ENCODE measurements at regions not wholly inside any gene's neighbourhood (a gene's known extent, or its start where the extent isn't known, plus 50 kb on each side); places are given as distances from the start of the nearest gene placed in this dataset.

GRCh38 chr3:109563149-109563548 lies 225.8 kb upstream of the DPPA4 start:
- Histone ChIP-seq H3K36me3 (no peaks in the 10 kb centered on the region), H3K4me1 (no peaks in the 10 kb centered on the region), H3K27ac (no peak overlapping the region), H3K4me3 (no peak overlapping the region), H3K9me3 (no peaks in the 10 kb centered on the region), H3K27me3 (no peaks in the 10 kb centered on the region)
- TF ChIP-seq, protein P1, sequence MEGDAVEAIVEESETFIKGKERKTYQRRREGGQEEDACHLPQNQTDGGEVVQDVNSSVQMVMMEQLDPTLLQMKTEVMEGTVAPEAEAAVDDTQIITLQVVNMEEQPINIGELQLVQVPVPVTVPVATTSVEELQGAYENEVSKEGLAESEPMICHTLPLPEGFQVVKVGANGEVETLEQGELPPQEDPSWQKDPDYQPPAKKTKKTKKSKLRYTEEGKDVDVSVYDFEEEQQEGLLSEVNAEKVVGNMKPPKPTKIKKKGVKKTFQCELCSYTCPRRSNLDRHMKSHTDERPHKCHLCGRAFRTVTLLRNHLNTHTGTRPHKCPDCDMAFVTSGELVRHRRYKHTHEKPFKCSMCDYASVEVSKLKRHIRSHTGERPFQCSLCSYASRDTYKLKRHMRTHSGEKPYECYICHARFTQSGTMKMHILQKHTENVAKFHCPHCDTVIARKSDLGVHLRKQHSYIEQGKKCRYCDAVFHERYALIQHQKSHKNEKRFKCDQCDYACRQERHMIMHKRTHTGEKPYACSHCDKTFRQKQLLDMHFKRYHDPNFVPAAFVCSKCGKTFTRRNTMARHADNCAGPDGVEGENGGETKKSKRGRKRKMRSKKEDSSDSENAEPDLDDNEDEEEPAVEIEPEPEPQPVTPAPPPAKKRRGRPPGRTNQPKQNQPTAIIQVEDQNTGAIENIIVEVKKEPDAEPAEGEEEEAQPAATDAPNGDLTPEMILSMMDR (IDR thresholded peaks at IDR 0.05): no peak
- ATAC-seq: no peak
- intact Hi-C loops (cut with DNase I): no loop called here
- DNase-seq: no peak

GRCh38 chr3:109569135-109569846 lies 231.9 kb upstream of the DPPA4 start:
- no peaks in the 10 kb centered on the region for H3K9me3 ChIP-seq
- no peaks in the 10 kb centered on the region for H3K36me3 ChIP-seq
- no peak overlapping the region for H3K27ac ChIP-seq
- intact Hi-C loops (cut with DNase I): no loop called here
- no peaks in the 10 kb centered on the region for H3K27me3 ChIP-seq
- H3K4me1 ChIP-seq: no peaks in the 10 kb centered on the region
- DNase-seq: no peak
- no peak overlapping the region for H3K4me3 ChIP-seq
- TF ChIP-seq, protein P1 (IDR thresholded peaks at IDR 0.05): no peak
- no peak for ATAC-seq

DNA sequence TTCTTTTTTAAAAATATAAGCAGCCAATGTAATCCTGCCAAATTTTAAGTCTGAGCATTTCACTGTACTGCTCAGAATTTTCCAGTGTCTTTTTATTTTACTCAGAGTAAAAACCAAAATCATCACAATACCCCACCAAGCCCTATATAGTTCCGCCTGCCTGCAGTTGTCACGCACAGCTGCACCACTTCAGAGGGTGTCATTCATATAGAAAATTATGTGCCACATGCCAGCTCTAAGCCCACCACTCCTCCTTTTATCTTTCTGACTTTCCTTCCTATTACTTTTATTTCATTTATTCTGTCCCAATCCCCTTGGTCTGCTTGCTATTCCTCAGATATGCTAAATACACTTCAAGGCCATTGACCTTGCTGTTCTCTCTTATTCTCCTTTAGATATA lies 233.1 kb upstream of the DPPA4 start:
- ATAC-seq (no peak), DNase-seq (no peak)
- Histone ChIP-seq H3K4me3 (no peak overlapping the region), H3K27me3 (no peaks in the 10 kb centered on the region), H3K9me3 (no peaks in the 10 kb centered on the region), H3K27ac (no peak overlapping the region), H3K36me3 (no peaks in the 10 kb centered on the region), H3K4me1 (no peaks in the 10 kb centered on the region)
- intact Hi-C loops (cut with DNase I): no loop called here
- TF ChIP-seq, protein P1 (IDR thresholded peaks at IDR 0.05): no peak

- Histone ChIP-seq H3K9me3 (no peaks in the 10 kb centered on the region), H3K4me1 (no peaks in the 10 kb centered on the region), H3K4me3 (no peak overlapping the region), H3K27ac (no peak overlapping the region), H3K27me3 (no peaks in the 10 kb centered on the region), H3K36me3 (no peaks in the 10 kb centered on the region)
- intact Hi-C loops (cut with DNase I): no loop called here
- DNase-seq (no peak), ATAC-seq (no peak)
- TF ChIP-seq, protein P1 (IDR thresholded peaks at IDR 0.05): no peak
Observed at GRCh38 chr3:109572301-109572700, 235.0 kb upstream of the DPPA4 start.

GRCh38 chr3:109596991-109597390 lies 259.6 kb upstream of the DPPA4 start:
- TF ChIP-seq, protein P1 (IDR thresholded peaks at IDR 0.05): no peak
- DNase-seq (no peak), ATAC-seq (no peak)
- H3K36me3 ChIP-seq: no peaks in the 10 kb centered on the region
- intact Hi-C loops (cut with DNase I): no loop called here
- no peak overlapping the region for H3K27ac ChIP-seq
- no peaks in the 10 kb centered on the region for H3K9me3 ChIP-seq
- H3K4me1 ChIP-seq: no peaks in the 10 kb centered on the region
- no peaks in the 10 kb centered on the region for H3K27me3 ChIP-seq
- H3K4me3 ChIP-seq: no peak overlapping the region

DNA sequence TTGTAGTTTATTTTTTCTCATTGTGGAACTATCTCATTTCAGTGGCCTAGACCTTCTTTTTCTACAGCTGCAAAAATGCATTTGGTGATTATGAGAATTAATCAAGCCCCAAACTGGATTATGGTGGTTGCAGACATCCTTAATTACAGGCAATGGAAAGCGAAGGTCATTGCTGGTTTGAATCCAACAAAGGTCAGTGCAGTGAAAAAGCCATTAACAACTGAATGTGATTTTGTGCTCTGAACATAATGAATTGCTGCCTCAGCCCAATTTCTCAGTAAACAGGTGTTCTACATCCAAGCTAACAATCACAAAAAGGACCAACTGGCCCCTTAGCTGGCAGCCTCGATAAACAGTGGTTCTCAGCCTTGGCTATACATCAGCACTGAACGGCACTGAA lies 260.1 kb upstream of the DPPA4 start:
- DNase-seq (no peak), ATAC-seq (no peak)
- Histone ChIP-seq H3K36me3 (no peaks in the 10 kb centered on the region), H3K4me1 (no peaks in the 10 kb centered on the region), H3K27me3 (no peaks in the 10 kb centered on the region), H3K9me3 (no peaks in the 10 kb centered on the region), H3K4me3 (no peak overlapping the region), H3K27ac (no peak overlapping the region)
- TF ChIP-seq, protein P1 (IDR thresholded peaks at IDR 0.05): no peak
- intact Hi-C loops (cut with DNase I): no loop called here

Measured in upper lobe of right lung (tissue), 1 donor.